Liver (tissue), 8 donors: ENCODE measurements at regions not wholly inside any gene's neighbourhood (a gene's known extent, or its start where the extent isn't known, plus 50 kb on each side); places are given as distances from the start of the nearest gene placed in this dataset.

Experiments used
- DNase-seq: peaks from one replicate; pipeline ENCODE4 v3.0.0-alpha.2; 2017; ENCODE audit warnings: low spot score
- H3K27ac ChIP-seq, 2 donors: one replicate each; pipeline ENCODE4 v1.7.0; 2013; ENCODE audit warnings: inconsistent platforms in 2 of 2, low read length in 2 of 2, control low read depth in 1 of 2, low read depth in 1 of 2, mild to moderate bottlenecking in 1 of 2
- H3K27me3 ChIP-seq, 4 donors: one replicate each; pipeline versions ENCODE4 v1.6.1 to v1.7.0; 2013; ENCODE audit warnings: low read length in 3 of 4, inconsistent platforms in 1 of 4, mild to moderate bottlenecking in 1 of 4, moderate library complexity in 1 of 4; ENCODE audit not compliant: control insufficient read depth in 4 of 4, insufficient read depth in 4 of 4
- H3K36me3 ChIP-seq, 4 donors: one replicate each; pipeline versions ENCODE4 v1.6.1 to v1.7.0; 2013; ENCODE audit warnings: low read length in 3 of 4, mild to moderate bottlenecking in 3 of 4, low read depth in 1 of 4, moderate library complexity in 1 of 4; ENCODE audit not compliant: control insufficient read depth in 4 of 4, insufficient read depth in 3 of 4
- H3K4me1 ChIP-seq, 4 donors: one replicate each; pipeline versions ENCODE4 v1.6.1 to v1.7.0; 2013; ENCODE audit warnings: low read length in 3 of 4, mild to moderate bottlenecking in 3 of 4, moderate library complexity in 1 of 4; ENCODE audit not compliant: control insufficient read depth in 4 of 4, insufficient read depth in 4 of 4
- H3K4me3 ChIP-seq, 3 donors: one replicate each; pipeline versions ENCODE4 v1.6.1 to v1.7.0; 2013; ENCODE audit warnings: low read length in 3 of 3, control low read depth in 1 of 3, low read depth in 1 of 3, mild to moderate bottlenecking in 1 of 3
- H3K9ac ChIP-seq, 2 donors: one replicate each; pipeline ENCODE4 v1.7.0; 2013; ENCODE audit warnings: low read length in 2 of 2, mild to moderate bottlenecking in 2 of 2, moderate library complexity in 2 of 2, control low read depth in 1 of 2, low read depth in 1 of 2
- H3K9me3 ChIP-seq, 4 donors: one replicate each; pipeline versions ENCODE4 v1.6.1 to v1.7.0; 2013; ENCODE audit warnings: low read length in 3 of 4; ENCODE audit not compliant: control insufficient read depth in 4 of 4
- EGR1 ChIP-seq, 2 donors: IDR thresholded peaks; 2 replicates each; pipeline ENCODE4 v1.6.1; 2016 to 2018; ENCODE audit warnings: antibody characterized with exemption in 2 of 2, low read depth in 2 of 2
- FOXA1 ChIP-seq: IDR thresholded peaks from 2 replicates; pipeline ENCODE4 v1.6.1; 2016; ENCODE audit warnings: antibody characterized with exemption
- FOXA2 ChIP-seq: IDR thresholded peaks from 2 replicates; pipeline ENCODE4 v1.6.1; 2016; ENCODE audit warnings: antibody characterized with exemption
- GABPA ChIP-seq, 2 donors: IDR thresholded peaks in 1 of 2; conservative IDR thresholded peaks in 1 of 2; 2 replicates each; pipeline ENCODE4 v1.6.1; 2016; ENCODE audit warnings: antibody characterized with exemption in 2 of 2, mild to moderate bottlenecking in 1 of 2, moderate library complexity in 1 of 2
- HNF4G ChIP-seq: IDR thresholded peaks from 2 replicates; pipeline ENCODE4 v1.6.1; 2016; ENCODE audit warnings: antibody characterized with exemption
- JUND ChIP-seq, 2 donors: IDR thresholded peaks; 2 replicates each; pipeline ENCODE4 v1.6.1; 2016; ENCODE audit warnings: antibody characterized with exemption in 2 of 2
- NR2F2 ChIP-seq: IDR thresholded peaks from 2 replicates; pipeline ENCODE4 v1.6.1; 2016; ENCODE audit warnings: antibody characterized with exemption
- RAD21 ChIP-seq, 2 donors: IDR thresholded peaks; 2 replicates each; pipeline ENCODE4 v1.6.1; 2016; ENCODE audit warnings: antibody characterized with exemption in 2 of 2, mild to moderate bottlenecking in 2 of 2
- REST ChIP-seq: IDR thresholded peaks from 2 replicates; pipeline ENCODE4 v1.6.1; 2016; ENCODE audit warnings: antibody characterized with exemption, mild to moderate bottlenecking
- RXRA ChIP-seq, 2 donors: IDR thresholded peaks; 2 replicates each; pipeline ENCODE4 v1.6.1; 2017 to 2018; ENCODE audit warnings: antibody characterized with exemption in 2 of 2, mild to moderate bottlenecking in 1 of 2
- SP1 ChIP-seq: IDR thresholded peaks from 2 replicates; pipeline ENCODE4 v1.6.1; 2018; ENCODE audit warnings: antibody characterized with exemption, mild to moderate bottlenecking
- TAF1 ChIP-seq: conservative IDR thresholded peaks from 2 replicates; pipeline ENCODE4 v1.6.1; 2016; ENCODE audit warnings: antibody characterized with exemption, mild to moderate bottlenecking
- YY1 ChIP-seq: IDR thresholded peaks from 2 replicates; pipeline ENCODE4 v1.6.1; 2016; ENCODE audit warnings: antibody characterized with exemption, mild to moderate bottlenecking
- ZBTB33 ChIP-seq: IDR thresholded peaks from 2 replicates; pipeline ENCODE4 v1.6.1; 2016; ENCODE audit warnings: antibody characterized with exemption
- WGBS: extraction: QIAGEN DNeasy Blood & Tissue Kit; methylation state at CpG from one replicate; pipeline ENCODE4 v1.1.7; 2013; 5-methylcytosine and 5-hydroxymethylcytosine counted together
- TF ChIP-seq, protein P1 (sequence below): IDR thresholded peaks from 2 replicates; pipeline ENCODE4 v1.6.1; 2016; ENCODE audit warnings: antibody characterized with exemption
- TF ChIP-seq, protein P2 (sequence below): IDR thresholded peaks from 2 replicates; pipeline ENCODE4 v1.6.1; 2016; ENCODE audit warnings: antibody characterized with exemption
- TF ChIP-seq, protein P3 (sequence below): fragments of 150-350 bp; IDR thresholded peaks from 2 replicates; pipeline ENCODE4 v1.5.1; 2017; ENCODE audit warnings: improper control_type of control experiment, low read depth, low read length; ENCODE audit not compliant: missing input control
- donor health status: healthy.
- donor health status: healthy.
- donor health status: healthy.
- donor health status: healthy.
- donor health status: healthy.

GRCh38 chr2:145079641-145080040 is 559.7 kb upstream of the ZEB2 start:
- Histone ChIP-seq H3K9me3 (no peaks in the 10 kb centered on the region), H3K4me3 (peak overlapping the region in 1 of 3 donors; percentile 8), H3K27me3 (no peaks in the 10 kb centered on the region), H3K4me1 (peaks cover 0 to 9% (median 3%) of the 10 kb centered on the region in 4 donors), H3K9ac (no peak overlapping the region), H3K27ac (no peak overlapping the region), H3K36me3 (no peaks in the 10 kb centered on the region)
- TF ChIP-seq SP1: no peak
- no peak for TF ChIP-seq RXRA (IDR thresholded peaks at IDR 0.05)
- no peak for TF ChIP-seq TAF1
- TF ChIP-seq RAD21 (IDR thresholded peaks at IDR 0.05): no peak
- no peak for TF ChIP-seq HNF4G
- no peak for TF ChIP-seq JUND (IDR thresholded peaks at IDR 0.05)
- TF ChIP-seq YY1: no peak
- 54% methylated on average over 1 of the region's 1 CpG for WGBS
- no peak for DNase-seq

- Histone ChIP-seq H3K27me3 (no peaks in the 10 kb centered on the region), H3K9me3 (no peaks in the 10 kb centered on the region), H3K4me1 (peaks cover 0 to 9% (median 3%) of the 10 kb centered on the region in 4 donors), H3K27ac (no peak overlapping the region), H3K36me3 (no peaks in the 10 kb centered on the region), H3K4me3 (no peak overlapping the region), H3K9ac (no peak overlapping the region)
- WGBS: 98% methylated on average over 1 of the region's 1 CpG
- no peak for TF ChIP-seq RAD21 (IDR thresholded peaks at IDR 0.05)
- TF ChIP-seq HNF4G: no peak
- no peak for TF ChIP-seq REST
- TF ChIP-seq JUND (IDR thresholded peaks at IDR 0.05): no peak
- TF ChIP-seq EGR1 (IDR thresholded peaks at IDR 0.05; ENCODE audit: low read depth in 2 of 2): no peak
- TF ChIP-seq FOXA2: no peak
- TF ChIP-seq, protein P1, sequence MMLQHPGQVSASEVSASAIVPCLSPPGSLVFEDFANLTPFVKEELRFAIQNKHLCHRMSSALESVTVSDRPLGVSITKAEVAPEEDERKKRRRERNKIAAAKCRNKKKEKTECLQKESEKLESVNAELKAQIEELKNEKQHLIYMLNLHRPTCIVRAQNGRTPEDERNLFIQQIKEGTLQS: no peak
- TF ChIP-seq TAF1: no peak
- no peak for TF ChIP-seq ZBTB33
- TF ChIP-seq FOXA1: no peak
- TF ChIP-seq, protein P2, sequence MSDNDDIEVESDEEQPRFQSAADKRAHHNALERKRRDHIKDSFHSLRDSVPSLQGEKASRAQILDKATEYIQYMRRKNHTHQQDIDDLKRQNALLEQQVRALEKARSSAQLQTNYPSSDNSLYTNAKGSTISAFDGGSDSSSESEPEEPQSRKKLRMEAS: no peak
- no peak for TF ChIP-seq NR2F2
- no peak for TF ChIP-seq YY1
- TF ChIP-seq, protein P3, sequence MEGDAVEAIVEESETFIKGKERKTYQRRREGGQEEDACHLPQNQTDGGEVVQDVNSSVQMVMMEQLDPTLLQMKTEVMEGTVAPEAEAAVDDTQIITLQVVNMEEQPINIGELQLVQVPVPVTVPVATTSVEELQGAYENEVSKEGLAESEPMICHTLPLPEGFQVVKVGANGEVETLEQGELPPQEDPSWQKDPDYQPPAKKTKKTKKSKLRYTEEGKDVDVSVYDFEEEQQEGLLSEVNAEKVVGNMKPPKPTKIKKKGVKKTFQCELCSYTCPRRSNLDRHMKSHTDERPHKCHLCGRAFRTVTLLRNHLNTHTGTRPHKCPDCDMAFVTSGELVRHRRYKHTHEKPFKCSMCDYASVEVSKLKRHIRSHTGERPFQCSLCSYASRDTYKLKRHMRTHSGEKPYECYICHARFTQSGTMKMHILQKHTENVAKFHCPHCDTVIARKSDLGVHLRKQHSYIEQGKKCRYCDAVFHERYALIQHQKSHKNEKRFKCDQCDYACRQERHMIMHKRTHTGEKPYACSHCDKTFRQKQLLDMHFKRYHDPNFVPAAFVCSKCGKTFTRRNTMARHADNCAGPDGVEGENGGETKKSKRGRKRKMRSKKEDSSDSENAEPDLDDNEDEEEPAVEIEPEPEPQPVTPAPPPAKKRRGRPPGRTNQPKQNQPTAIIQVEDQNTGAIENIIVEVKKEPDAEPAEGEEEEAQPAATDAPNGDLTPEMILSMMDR: no peak
- TF ChIP-seq SP1: no peak
- TF ChIP-seq GABPA (IDR thresholded peaks at IDR 0.05 in 1 of 2, conservative IDR thresholded peaks at IDR 0.05 in 1 of 2): no peak
- DNase-seq: no peak
These were observed 559.0 kb upstream of the ZEB2 start for GRCh38 chr2:145078923-145079322.
